ENCODE measurements at regions not wholly inside any gene's neighbourhood (a gene's known extent, or its start where the extent isn't known, plus 50 kb on each side); places are given as distances from the start of the nearest gene placed in this dataset.

GRCh38 chr1:218611916-218612585, 266.9 kb downstream of the TGFB2 start:
- Histone ChIP-seq H3K36me3 (no peaks in the 10 kb centered on the region), H3K27me3 (no peaks in the 10 kb centered on the region), H3K9me3 (peaks cover 0 to 8% (median 2%) of the 10 kb centered on the region in 4 donors), H3K4me1 (no peaks in the 10 kb centered on the region), H3K4me3 (no peak overlapping the region), H3K27ac (no peak overlapping the region)
- no peak for TF ChIP-seq CTCF (IDR thresholded peaks at IDR 0.05)
- TF ChIP-seq POLR2A (IDR thresholded peaks at IDR 0.05) = no peak
- TF ChIP-seq EP300 (IDR thresholded peaks at IDR 0.05) = no peak
- TF ChIP-seq POLR2AphosphoS5 (IDR thresholded peaks at IDR 0.05) = no peak
- 95 to 100% methylated on average over 1 of the region's 1 CpG for WGBS, 2 donors
- no peak for ATAC-seq (ENCODE audit: low FRiP score in 2 of 2)
- no peak for DNase-seq

GRCh38 chr1:218613105-218613504, 268.0 kb downstream of the TGFB2 start:
- H3K27me3 ChIP-seq = no peaks in the 10 kb centered on the region
- no peak for TF ChIP-seq EP300 (IDR thresholded peaks at IDR 0.05)
- TF ChIP-seq CTCF (IDR thresholded peaks at IDR 0.05) = no peak
- no peak for TF ChIP-seq POLR2AphosphoS5 (IDR thresholded peaks at IDR 0.05)
- TF ChIP-seq POLR2A (IDR thresholded peaks at IDR 0.05) = no peak
- no peak for ATAC-seq (ENCODE audit: low FRiP score in 2 of 2)
- DNase-seq = no peak
- H3K9me3 ChIP-seq = peaks cover 0 to 6% (median 2%) of the 10 kb centered on the region in 4 donors
- H3K4me3 ChIP-seq = no peak overlapping the region
- H3K4me1 ChIP-seq = no peaks in the 10 kb centered on the region
- no peak overlapping the region for H3K27ac ChIP-seq
- 87 to 98% methylated on average over 2 of the region's 2 CpGs for WGBS, 2 donors
- H3K36me3 ChIP-seq = no peaks in the 10 kb centered on the region

- H3K4me3 ChIP-seq = no peak overlapping the region
- DNase-seq = no peak
- no peaks in the 10 kb centered on the region for H3K36me3 ChIP-seq
- H3K4me1 ChIP-seq = no peaks in the 10 kb centered on the region
- H3K27me3 ChIP-seq = no peaks in the 10 kb centered on the region
- ATAC-seq (ENCODE audit: low FRiP score in 2 of 2) = no peak
- TF ChIP-seq EP300 (IDR thresholded peaks at IDR 0.05) = no peak
- TF ChIP-seq CTCF (IDR thresholded peaks at IDR 0.05) = no peak
- TF ChIP-seq POLR2A (IDR thresholded peaks at IDR 0.05) = no peak
- no peak for TF ChIP-seq POLR2AphosphoS5 (IDR thresholded peaks at IDR 0.05)
- WGBS, 2 donors = 91 to 94% methylated on average over 2 of the region's 2 CpGs
- H3K9me3 ChIP-seq = peaks cover 0 to 4% (median 0%) of the 10 kb centered on the region in 4 donors
- H3K27ac ChIP-seq = no peak overlapping the region
Measured at GRCh38 chr1:218614031-218614430, 268.9 kb downstream of the TGFB2 start.

GRCh38 chr1:218616681-218617080, 271.5 kb downstream of the TGFB2 start:
- H3K4me1 ChIP-seq = no peaks in the 10 kb centered on the region
- ATAC-seq (ENCODE audit: low FRiP score in 2 of 2) = no peak
- H3K4me3 ChIP-seq = no peak overlapping the region
- WGBS, 2 donors = 67 to 84% methylated on average over 1 of the region's 1 CpG
- peaks cover 0 to 4% (median 0%) of the 10 kb centered on the region in 4 donors for H3K9me3 ChIP-seq
- TF ChIP-seq POLR2A (IDR thresholded peaks at IDR 0.05) (no peak), CTCF (IDR thresholded peaks at IDR 0.05) (no peak), POLR2AphosphoS5 (IDR thresholded peaks at IDR 0.05) (no peak), EP300 (IDR thresholded peaks at IDR 0.05) (no peak)
- H3K27ac ChIP-seq = no peak overlapping the region
- no peak for DNase-seq
- H3K27me3 ChIP-seq = no peaks in the 10 kb centered on the region
- no peaks in the 10 kb centered on the region for H3K36me3 ChIP-seq

- no peak overlapping the region for H3K27ac ChIP-seq
- H3K4me3 ChIP-seq = no peak overlapping the region
- peaks cover 0 to 4% (median 0%) of the 10 kb centered on the region in 4 donors for H3K9me3 ChIP-seq
- no peaks in the 10 kb centered on the region for H3K4me1 ChIP-seq
- H3K36me3 ChIP-seq = no peaks in the 10 kb centered on the region
- no peak for ATAC-seq (ENCODE audit: low FRiP score in 2 of 2)
- TF ChIP-seq EP300 (IDR thresholded peaks at IDR 0.05) = no peak
- no peak for TF ChIP-seq POLR2AphosphoS5 (IDR thresholded peaks at IDR 0.05)
- no peak for TF ChIP-seq POLR2A (IDR thresholded peaks at IDR 0.05)
- no peak for TF ChIP-seq CTCF (IDR thresholded peaks at IDR 0.05)
- no peak for DNase-seq
- H3K27me3 ChIP-seq = no peaks in the 10 kb centered on the region
Measured at GRCh38 chr1:218617986-218618385, 272.9 kb downstream of the TGFB2 start.

All from upper lobe of left lung (tissue), 6 donors.